Fibroblast of lung (primary cell): ENCODE measurements at regions not wholly inside any gene's neighbourhood (a gene's known extent, or its start where the extent isn't known, plus 50 kb on each side); places are given as distances from the start of the nearest gene placed in this dataset.

Experiments used
- DNase-seq, 2 donors: peaks; one replicate each; pipeline versions ENCODE4 v3.0.0 to v3.0.0-alpha.2; 2010; ENCODE audit warnings: low read depth in 2 of 2
- H2AFZ ChIP-seq: 2 replicates; pipeline ENCODE4 v1.5.1; 2012; ENCODE audit warnings: low read length, control low read depth, inconsistent platforms
- H3K27ac ChIP-seq: 2 replicates; pipeline ENCODE4 v1.5.1; 2011; ENCODE audit warnings: low read length, control low read depth; ENCODE audit not compliant: insufficient read depth
- H3K27me3 ChIP-seq: 2 replicates; pipeline ENCODE4 v1.5.1; 2011; ENCODE audit warnings: mild to moderate bottlenecking, low read length; ENCODE audit not compliant: control insufficient read depth, insufficient read depth
- H3K36me3 ChIP-seq: 2 replicates; pipeline ENCODE4 v1.5.1; 2011; ENCODE audit warnings: low read length; ENCODE audit not compliant: control insufficient read depth, insufficient read depth
- H3K4me1 ChIP-seq: 2 replicates; pipeline ENCODE4 v1.5.1; 2011; ENCODE audit warnings: low read length; ENCODE audit not compliant: control insufficient read depth, insufficient read depth; ENCODE audit errors: extremely low read depth
- H3K4me2 ChIP-seq: 2 replicates; pipeline ENCODE4 v1.5.1; 2011; ENCODE audit warnings: low read length, control low read depth; ENCODE audit not compliant: insufficient read depth; ENCODE audit errors: extremely low read depth
- H3K4me3 ChIP-seq, 4 experiments: fragments of 200-600 bp in 1 of 4; sonication (generic) in 1 of 4; replicated peaks in 1 of 4; 2 replicates each; pipeline ENCODE4 v1.5.1; 2011 to 2016; ENCODE audit warnings: low read length in 4 of 4, low read depth in 3 of 4, mild to moderate bottlenecking in 3 of 4, control low read depth in 2 of 4, inconsistent platforms in 1 of 4, mixed read lengths in 1 of 4; ENCODE audit not compliant: insufficient read depth in 1 of 4; ENCODE audit errors: control extremely low read depth in 1 of 4
- H3K79me2 ChIP-seq: 2 replicates; pipeline ENCODE4 v1.5.1; 2012; ENCODE audit warnings: mild to moderate bottlenecking, low read length, inconsistent platforms; ENCODE audit not compliant: control insufficient read depth, insufficient read depth
- H3K9ac ChIP-seq: 2 replicates; pipeline ENCODE4 v1.5.1; 2011; ENCODE audit warnings: mild to moderate bottlenecking, low read length, control low read depth; ENCODE audit not compliant: insufficient read depth
- H3K9me3 ChIP-seq: 2 replicates; pipeline ENCODE4 v1.5.1; 2012; ENCODE audit warnings: low read depth, low read length; ENCODE audit not compliant: control insufficient read depth, insufficient read depth
- H4K20me1 ChIP-seq: 2 replicates; pipeline ENCODE4 v1.5.1; 2011; ENCODE audit warnings: low read length; ENCODE audit not compliant: control insufficient read depth, insufficient read depth; ENCODE audit errors: extremely low read depth
- EZH2 ChIP-seq: IDR thresholded peaks from 2 replicates; pipeline ENCODE4 v1.5.1; 2012; ENCODE audit warnings: low read length, control low read depth, mild to moderate bottlenecking; ENCODE audit errors: missing control alignments
- TF ChIP-seq, protein P1 (sequence below), 2 donors: IDR thresholded peaks in 1 of 2; conservative IDR thresholded peaks in 1 of 2; 1 replicate in 1 of 2; 2 replicates in 1 of 2; pipeline ENCODE4 v1.5.1; 2011 to 2012; ENCODE audit warnings: low read length in 2 of 2, control low read depth in 1 of 2, inconsistent platforms in 1 of 2, low read depth in 1 of 2, mild to moderate bottlenecking in 1 of 2

DNA sequence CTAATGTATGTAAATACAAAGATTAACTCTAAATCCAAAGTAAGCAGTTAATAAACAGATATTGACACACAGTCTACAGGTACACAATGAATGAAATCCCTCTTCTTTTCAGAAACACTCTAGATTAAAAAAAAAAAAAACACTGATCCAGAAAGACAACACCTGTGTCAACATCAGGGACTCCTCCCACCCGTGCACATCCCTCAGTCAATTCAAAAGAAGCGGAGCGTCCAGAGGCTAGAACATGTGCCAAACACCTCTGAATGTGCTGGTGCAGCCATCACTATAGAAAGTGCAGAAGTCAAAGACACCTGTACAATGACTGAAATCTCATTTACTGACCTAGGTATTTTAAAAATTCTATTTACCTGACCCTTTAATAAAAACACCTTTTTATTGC, 622.6 kb upstream of the ID2 start:
- Histone ChIP-seq H3K79me2 (no peaks in the 10 kb centered on the region), H3K27ac (no peak overlapping the region), H3K9me3 (no peaks in the 10 kb centered on the region), H3K27me3 (no peaks in the 10 kb centered on the region), H3K4me1 (no peaks in the 10 kb centered on the region), H4K20me1 (no peaks in the 10 kb centered on the region), H2AFZ (no peak overlapping the region), H3K4me3 (no peak overlapping the region), H3K4me2 (no peak overlapping the region), H3K9ac (no peak overlapping the region), H3K36me3 (no peaks in the 10 kb centered on the region)
- no peak for DNase-seq
- TF ChIP-seq EZH2, result no peak
- TF ChIP-seq, protein P1, sequence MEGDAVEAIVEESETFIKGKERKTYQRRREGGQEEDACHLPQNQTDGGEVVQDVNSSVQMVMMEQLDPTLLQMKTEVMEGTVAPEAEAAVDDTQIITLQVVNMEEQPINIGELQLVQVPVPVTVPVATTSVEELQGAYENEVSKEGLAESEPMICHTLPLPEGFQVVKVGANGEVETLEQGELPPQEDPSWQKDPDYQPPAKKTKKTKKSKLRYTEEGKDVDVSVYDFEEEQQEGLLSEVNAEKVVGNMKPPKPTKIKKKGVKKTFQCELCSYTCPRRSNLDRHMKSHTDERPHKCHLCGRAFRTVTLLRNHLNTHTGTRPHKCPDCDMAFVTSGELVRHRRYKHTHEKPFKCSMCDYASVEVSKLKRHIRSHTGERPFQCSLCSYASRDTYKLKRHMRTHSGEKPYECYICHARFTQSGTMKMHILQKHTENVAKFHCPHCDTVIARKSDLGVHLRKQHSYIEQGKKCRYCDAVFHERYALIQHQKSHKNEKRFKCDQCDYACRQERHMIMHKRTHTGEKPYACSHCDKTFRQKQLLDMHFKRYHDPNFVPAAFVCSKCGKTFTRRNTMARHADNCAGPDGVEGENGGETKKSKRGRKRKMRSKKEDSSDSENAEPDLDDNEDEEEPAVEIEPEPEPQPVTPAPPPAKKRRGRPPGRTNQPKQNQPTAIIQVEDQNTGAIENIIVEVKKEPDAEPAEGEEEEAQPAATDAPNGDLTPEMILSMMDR (conservative IDR thresholded peaks at IDR 0.05 in 1 of 2, IDR thresholded peaks at IDR 0.05 in 1 of 2; ENCODE audit: low read depth in 1 of 2, low read length in 2 of 2), result no peak

DNA sequence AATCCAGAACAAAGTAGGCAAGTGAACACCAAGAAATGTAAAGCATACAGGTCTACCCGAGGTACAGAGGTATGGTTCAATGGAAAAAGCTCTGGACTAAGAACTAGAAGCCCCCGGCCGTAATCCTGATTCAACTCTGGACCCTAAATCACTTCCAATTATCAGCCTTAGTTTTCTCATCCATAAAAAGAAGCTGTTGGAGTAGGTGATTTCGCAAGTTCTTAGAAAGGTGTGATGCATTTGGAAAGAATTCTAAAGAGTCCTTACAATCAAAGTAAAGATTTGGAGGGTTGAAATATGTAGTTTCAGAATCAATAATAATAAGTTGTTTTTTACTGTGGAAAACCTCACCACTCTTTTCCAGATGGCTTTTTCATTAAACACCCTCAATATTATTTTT, 622.1 kb upstream of the ID2 start:
- Histone ChIP-seq H3K9me3 (no peaks in the 10 kb centered on the region), H3K4me3 (no peak overlapping the region), H2AFZ (no peak overlapping the region), H3K27me3 (no peaks in the 10 kb centered on the region), H3K79me2 (no peaks in the 10 kb centered on the region), H3K9ac (no peak overlapping the region), H3K4me2 (no peak overlapping the region), H3K27ac (no peak overlapping the region), H4K20me1 (no peaks in the 10 kb centered on the region), H3K36me3 (no peaks in the 10 kb centered on the region), H3K4me1 (no peaks in the 10 kb centered on the region)
- no peak for DNase-seq
- TF ChIP-seq, protein P1 (conservative IDR thresholded peaks at IDR 0.05 in 1 of 2, IDR thresholded peaks at IDR 0.05 in 1 of 2; ENCODE audit: low read depth in 1 of 2, low read length in 2 of 2), result no peak
- no peak for TF ChIP-seq EZH2

DNA sequence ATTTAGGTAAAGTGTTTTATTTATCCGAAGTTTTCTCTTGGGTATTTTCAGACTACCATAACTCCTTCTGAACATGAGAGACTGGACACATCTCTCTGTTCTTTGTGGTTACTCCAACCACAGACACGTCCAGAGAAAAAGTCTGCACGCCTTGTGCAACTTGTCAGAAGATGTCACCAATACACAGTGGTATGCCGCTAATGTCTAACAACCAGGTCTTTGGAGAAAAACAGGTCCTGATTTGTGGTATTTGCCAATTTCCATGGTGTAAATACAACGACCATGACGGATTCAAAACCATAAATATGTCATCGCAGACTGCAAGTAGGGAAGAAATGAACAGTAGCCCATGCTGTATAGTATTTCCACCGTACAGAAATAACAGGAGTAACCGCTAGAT, 620.6 kb upstream of the ID2 start:
- no peak overlapping the region for H3K4me2 ChIP-seq
- no peak overlapping the region for H2AFZ ChIP-seq
- no peaks in the 10 kb centered on the region for H3K36me3 ChIP-seq
- no peaks in the 10 kb centered on the region for H3K9me3 ChIP-seq
- H3K79me2 ChIP-seq, result no peaks in the 10 kb centered on the region
- no peak overlapping the region for H3K4me3 ChIP-seq
- no peaks in the 10 kb centered on the region for H3K27me3 ChIP-seq
- H3K27ac ChIP-seq, result no peak overlapping the region
- no peak overlapping the region for H3K9ac ChIP-seq
- H3K4me1 ChIP-seq, result no peaks in the 10 kb centered on the region
- no peak for DNase-seq
- TF ChIP-seq, protein P1 (conservative IDR thresholded peaks at IDR 0.05 in 1 of 2, IDR thresholded peaks at IDR 0.05 in 1 of 2; ENCODE audit: low read depth in 1 of 2, low read length in 2 of 2), result no peak
- no peak for TF ChIP-seq EZH2
- H4K20me1 ChIP-seq, result no peaks in the 10 kb centered on the region
